NCI-H748 treated with DMSO at 0.1 percent for 48 hours (cell line): ENCODE measurements at regions not wholly inside any gene's neighbourhood (a gene's known extent, or its start where the extent isn't known, plus 50 kb on each side); places are given as distances from the start of the nearest gene placed in this dataset.

Experiments used
- DNase-seq: peaks from one replicate; lab custom pipeline; 2025; lab: John Stamatoyannopoulos, UW

DNA sequence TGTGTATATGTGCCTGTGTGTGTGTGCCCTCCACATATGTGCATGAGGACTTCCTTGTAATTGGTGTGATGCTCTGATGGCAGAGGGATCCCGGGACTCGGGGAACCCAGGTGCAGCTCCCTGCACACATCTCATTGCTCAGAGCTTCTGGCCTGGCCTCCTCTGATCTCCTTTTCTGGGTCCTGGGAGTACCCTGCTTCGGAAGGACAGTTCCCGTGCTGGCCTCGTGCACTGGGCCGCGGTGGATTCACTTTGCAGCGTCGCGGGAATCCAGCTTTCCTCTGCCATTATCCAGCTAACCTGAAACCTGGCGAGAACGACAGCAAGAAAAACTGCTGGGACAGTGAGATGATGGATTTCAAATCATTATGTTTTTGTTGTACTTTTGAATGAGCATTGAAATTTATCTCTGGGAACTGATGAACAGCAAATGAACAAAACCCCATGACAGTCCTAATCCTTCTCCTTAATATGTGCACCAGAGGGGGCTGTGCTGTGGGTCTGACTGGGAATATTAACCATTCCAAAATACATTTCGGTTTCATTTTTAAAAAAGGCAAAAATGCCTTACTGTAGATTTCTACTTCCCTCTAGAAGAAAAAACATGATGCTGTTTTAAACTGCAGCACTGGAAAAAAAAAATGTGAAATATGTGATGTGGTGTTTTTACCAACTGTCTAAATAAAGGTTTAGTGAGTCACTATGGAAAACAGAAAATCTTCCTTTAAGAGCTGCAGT, 78.2 kb downstream of the PTGR3 start:
- no peak for DNase-seq

DNA sequence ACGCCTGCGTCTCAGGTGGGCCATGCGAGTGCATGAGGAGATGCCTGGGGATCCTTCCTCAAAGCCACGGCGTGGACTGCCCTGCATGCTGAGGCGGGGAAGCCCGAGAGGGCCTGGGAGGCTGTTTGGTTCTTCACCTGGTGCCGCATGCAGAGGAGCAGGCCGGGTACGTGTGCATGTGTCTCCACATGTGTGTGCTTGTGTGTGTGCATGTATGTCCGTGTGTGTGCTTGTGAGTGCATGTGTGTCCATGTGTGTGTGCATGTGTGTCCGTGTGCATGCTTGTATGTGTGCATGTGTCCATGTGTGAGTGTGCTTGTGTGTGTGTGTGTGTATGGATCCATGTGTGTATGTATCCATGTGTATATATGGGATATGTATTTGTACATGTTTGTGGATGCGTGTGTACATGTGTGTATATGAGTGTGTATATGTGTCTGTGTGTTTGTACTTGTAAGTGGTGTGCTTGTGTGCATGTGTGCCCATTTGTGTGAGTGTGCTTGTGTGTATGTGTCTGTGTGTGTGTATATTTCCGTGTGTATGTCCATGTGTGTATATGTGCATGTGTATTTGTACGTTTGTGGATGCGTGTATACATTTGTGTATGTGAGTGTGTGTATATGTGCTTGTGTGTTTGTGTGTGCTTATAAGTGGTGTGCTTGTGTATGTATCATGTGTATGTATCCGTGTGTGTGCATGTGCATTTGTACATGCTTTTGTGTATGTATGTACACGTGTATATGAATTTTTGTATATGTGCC, 79.0 kb downstream of the PTGR3 start:
- no peak for DNase-seq

DNA sequence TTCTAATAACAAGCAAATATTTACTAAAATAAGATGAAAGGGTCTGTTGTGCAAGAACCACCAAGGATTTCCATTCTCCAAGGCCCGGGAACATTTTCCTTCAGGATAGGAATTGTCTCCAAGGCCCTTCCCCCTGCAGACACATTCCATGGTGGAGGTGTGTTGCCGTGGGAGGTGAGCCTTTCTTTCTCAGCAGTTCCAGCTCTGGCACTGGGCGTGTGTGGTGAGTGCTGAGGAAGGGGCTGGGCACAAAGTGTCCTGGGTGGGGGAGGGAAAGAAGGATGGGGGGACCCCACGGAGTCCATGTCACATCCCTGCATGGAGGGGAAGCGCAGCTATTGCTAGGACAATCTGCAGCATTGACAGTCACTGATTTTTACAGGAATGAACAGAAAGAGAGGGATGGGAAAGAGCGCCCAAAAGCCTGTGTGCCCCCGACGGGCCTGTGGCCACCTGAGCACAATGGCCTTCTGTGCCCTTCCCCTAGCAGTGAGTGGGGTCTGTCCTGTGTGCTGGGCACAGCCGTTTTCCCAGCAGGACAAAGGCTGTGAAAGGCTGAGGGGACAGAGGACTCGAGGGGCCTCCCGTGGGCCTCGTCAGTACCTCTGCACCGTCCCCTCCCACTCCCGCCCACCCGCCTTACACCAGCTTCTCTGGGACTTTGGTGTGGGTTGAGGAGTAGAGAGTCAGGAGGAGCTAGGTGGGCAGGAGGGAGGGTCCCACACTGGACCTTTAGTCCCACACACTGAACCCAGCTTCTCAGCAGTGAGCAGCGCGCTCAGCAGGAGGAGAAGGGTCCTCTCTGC, 79.8 kb downstream of the PTGR3 start:
- no peak for DNase-seq

DNA sequence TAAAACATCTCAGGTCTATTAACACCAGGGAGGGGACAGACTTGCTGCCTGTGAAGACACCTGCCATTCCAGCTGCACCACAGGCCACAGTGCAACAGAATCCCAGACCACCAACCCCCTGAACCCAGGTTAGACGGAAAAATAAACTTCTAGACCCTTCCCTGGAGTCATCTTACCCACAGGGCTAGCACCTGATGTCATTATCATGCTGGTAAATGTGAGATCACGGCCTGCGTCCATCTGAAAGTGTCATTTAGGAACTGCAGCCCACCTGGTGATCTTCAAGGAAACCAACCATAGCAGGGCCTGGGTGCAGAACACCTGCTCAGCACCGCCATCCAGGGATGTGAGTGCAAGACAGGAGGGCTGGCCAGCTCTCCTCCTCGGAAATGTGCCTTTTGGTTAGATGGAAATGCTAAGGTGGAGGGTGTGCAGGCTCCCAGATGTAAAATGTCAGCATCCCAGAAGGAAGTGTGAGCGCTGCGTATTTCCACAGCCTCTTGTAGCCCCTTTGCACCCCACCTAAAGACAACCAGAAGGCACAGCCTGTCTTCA, 80.8 kb downstream of the PTGR3 start:
- DNase-seq = no peak

DNA sequence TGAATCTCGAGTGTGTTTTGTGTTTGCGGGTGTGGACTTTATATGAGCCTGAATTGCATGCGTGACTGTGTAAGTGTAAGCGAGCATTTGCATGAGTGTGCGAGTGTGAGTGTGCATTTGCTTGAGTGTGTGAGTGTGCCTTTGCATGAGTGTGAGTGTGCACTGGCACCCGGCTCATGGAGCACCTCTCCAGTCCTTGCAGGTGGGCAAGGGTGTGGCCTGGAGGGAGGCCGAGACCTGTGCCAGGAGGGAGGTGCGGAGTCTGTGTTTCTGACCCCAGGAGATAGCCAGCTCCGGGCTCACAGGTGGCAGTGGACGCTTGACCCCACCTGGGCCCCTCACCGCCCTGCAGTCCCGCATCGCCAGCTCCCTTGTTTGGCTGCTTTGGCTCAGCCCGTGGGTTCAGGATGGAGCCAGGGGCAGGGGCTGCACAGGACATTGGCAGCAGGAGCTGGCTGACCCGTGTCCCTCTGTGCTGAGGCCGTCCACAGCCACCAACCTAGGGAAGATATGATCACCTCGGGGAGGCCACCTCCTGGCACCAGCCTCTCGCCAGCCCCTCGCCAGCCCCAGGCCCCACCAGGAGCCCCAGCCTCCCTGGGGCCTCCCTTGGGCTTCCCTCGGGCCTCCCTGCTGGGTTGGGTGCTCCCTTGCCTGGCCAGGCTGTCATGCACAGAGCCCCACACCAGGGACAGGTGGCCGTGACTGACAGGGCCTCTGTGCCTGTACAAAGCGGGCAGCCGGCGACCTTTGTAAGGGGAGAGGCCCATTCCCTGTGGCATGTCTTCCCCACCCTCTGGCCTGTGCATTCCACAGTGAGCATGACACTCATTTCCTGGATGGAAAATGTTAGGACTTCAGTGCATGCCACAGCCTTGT, 81.6 kb downstream of the PTGR3 start:
- no peak for DNase-seq

DNA sequence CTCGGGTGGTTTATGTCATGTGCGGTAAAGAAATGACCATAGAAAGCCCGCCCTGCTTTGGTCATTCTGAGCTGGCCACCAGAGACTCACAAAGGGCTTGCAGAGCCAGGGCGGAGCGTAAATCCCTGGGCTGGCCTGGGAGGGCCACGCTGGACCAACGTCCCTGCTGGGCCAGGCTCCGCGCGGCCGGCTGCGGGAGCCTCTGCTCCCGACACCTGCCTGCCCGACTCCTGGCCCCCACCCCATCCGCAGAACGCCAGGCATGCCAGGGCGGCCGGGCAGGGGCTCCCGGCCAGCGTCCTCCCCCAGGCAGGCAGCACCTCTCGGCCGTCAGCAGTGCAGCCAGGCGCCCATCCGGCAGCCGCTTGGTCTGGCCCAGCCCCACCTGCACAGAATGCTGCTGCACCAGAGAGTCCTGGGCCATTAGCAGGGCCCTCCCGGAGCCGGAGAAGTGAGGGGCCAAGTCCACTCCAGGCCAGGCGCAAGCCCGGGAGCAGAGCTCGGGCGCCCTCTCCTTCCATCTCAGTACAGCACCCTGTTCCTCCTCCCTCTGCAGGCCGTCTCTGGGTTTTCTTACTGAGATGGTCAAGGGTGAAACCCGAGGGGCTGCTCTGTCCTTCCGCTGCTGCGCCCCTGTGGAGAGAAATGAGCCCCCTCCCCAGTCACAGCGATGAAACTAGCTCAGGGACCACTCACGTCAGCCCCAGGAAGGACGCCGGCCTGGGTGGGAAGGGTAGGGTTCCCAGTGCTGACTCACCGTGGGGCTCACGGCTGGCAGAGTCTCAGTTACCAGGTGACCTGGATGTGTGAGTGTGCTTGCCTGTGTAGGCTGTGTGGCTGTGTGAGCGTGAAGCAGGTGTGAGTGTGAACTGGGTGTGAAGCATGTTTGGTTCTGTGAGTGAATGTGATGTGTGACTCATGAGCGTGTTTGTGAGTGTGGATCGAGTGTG, 83.3 kb downstream of the PTGR3 start:
- DNase-seq = no peak

DNA sequence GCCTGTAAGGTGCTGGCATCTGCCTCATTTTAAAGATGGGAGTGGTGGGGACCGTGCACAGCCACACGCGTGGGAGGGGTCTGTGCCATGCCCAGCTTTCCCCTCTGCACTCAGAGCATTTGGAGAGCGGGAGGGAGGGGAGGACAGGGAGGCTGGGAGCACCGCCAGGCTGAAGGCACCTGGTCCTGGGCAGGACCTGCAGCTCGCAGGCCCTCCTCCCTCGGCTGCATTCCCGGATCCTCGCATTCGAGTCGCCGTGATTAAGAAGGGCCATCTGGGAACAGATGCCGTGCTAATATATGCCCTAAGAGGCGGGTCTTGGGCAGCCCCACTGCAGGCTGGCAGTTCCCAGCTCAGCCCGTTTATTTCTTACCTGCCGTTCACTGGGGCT, 84.0 kb downstream of the PTGR3 start:
- DNase-seq = no peak

DNA sequence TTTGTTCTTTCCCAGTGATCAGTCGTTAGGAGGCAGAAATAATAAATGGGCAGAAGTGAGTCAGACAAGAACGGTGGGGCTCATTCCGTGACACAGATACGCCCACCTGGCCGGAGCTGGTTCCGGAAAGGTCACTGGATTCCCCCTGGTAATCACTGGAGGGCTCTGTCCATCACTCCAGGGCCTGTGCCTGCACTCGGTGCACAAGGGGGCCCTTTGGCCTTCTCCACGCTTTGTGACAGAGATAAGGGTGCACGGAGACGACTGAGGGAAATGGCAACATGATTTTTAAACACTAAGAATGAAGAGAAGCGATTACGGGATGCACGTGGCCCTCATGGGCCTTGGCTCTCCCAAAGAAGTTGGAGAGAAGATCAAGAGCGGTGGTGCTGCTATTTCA, 84.4 kb downstream of the PTGR3 start:
- DNase-seq = no peak

DNA sequence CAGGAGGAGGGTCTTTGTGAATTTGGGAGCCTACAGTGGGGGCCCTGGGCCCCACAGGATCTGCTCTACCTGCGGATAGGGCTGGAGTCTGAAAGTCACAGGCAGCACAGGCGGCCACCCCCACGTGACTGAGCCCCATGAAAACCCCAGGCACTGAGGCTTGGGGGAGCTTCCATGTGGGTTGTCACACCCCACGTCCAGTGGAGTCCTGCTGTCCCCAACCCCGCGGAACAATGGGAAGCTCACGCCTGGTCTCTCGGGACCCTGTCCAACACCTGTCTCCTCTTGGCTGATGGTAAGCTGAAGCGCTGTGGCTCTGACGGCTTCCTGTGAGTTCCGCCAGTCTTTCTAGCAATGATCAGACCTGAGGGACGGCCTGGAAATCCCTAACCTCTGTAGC, 85.8 kb downstream of the PTGR3 start:
- no peak for DNase-seq

DNA sequence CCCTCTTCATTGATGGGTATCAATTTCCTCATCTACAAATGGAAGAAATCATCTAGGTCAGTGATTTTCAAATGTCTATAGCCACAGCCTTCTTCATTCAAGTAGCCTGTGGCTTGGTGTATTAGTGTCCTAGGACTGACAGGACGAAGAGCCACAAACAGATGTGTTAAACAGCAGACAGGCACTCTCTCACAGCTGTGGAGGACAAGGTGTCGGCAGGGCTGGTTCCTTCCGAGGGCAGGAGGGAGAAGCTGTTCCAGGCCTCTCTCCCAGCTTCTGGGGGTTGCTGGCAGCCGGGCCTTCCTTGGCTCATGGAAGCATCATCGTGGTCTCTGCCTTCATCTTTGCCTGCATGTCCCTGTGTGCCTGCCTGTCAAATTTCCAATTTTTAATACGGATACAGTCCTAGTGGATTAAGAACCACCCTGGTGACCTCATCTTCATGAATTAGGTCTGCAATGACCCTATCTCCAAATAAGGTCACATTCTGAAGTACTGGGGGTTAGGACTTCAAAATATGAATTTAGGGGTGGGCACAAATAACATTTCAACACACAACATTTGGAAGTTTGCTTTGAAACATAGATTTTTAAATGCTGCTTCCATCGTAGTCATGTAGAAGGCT, 86.5 kb downstream of the PTGR3 start:
- DNase-seq = no peak

DNA sequence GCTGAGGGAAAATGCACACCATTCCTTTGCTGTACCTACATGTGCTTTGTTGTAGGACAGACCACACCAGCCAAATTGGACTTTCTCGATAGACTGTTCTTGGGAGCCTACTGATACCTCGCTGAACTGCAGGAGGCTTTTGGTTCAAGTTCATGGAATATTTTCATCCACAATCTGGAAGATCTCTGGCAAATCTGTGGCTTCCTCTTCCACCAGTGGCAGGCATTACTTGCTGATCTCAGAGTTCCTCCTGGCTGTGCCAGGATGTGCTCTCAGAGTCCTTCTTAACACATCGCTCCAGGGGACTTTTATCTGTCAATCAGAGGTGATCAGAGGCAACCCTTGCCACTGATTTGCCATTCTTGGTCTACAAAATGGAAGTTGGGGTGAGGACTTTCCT, 87.7 kb downstream of the PTGR3 start:
- no peak for DNase-seq

DNA sequence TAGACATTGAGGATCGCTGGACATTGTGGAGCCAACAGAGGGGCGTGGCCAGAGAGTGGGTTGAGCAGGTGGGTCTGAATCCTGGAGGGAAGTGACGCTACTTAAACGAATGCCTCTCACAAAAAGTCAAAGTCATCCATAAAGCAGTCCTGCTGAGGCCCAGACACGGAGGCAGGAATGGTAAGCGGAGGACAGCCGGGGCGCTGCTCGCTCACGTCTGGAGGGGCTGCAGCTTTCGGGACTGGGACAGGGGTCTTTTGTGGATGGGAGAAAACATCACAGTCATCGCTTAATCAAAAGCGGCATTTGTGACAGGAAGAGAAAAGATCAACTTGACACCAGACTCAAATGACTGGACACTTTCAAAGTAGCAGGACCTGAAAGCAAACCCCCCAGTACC, 88.4 kb downstream of the PTGR3 start:
- DNase-seq = no peak

DNA sequence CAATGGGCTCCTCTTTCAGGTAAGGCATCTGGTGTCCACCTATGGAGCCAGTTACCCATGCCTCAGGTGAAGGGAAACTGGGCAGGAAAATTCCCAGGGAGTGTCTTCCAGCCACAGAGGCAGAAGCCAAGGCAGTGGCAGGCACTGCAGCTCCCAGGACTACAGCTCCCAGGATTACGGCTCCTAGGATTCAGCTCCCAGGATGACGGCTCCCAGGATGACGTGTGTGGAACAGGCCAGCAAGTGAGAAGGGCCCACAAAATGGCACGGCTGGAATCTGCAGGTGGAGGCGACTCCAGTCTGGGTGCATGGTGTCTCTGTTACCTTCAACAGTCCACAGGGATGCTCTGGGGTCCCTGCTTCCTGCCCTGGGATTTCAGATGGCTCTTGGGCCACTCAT, 92.1 kb downstream of the PTGR3 start:
- DNase-seq = no peak

DNA sequence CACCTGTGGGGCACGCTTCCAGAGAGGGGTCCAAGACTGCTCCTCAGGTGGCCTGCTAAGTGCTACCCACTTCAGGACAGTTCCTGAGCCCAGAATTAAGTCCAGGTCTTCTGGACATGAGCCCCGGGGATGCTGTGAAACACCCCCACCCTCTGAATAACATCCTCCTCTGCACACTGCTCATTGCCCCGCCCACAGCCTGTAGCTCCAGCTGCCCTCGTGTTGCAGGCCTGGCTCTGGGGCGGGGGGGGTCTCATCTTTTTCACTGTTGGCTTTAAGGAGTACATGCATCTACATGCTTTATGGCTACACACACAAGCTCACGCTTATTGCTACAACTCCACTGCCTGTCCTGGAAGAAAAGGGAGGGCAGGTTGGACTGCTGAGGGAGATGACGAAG, 92.8 kb downstream of the PTGR3 start:
- no peak for DNase-seq

DNA sequence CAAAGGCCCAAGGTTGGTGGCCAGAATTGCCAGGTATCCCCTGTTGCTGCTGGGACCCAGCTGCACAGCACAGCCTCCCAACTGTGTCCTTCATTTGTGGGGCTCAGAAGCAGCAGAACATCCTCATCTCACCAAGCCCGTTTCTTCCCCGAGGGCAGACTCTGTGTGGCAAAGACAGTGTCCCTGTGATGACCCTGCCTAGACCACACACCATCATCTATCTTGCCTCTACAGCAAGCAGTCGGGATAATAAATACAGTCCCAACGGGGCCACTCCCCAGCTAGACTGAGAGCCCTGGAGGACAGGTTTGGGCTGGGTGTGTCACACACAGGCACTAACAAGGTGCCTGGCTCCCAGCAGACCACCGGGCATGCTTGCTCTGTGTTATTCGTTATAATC, 93.4 kb downstream of the PTGR3 start:
- no peak for DNase-seq
